Astrocyte (in vitro differentiated cells and primary cell): ENCODE measurements at regions not wholly inside any gene's neighbourhood (a gene's known extent, or its start where the extent isn't known, plus 50 kb on each side); places are given as distances from the start of the nearest gene placed in this dataset.

Source experiments
- DNase-seq: peaks from one replicate; pipeline ENCODE4 v3.0.0-alpha.2; 2010; ENCODE audit warnings: low read depth
- FAIRE-seq: peaks from 2 replicates; lab custom pipeline; 2011; peaks lifted over from hg19 to GRCh38; lab: Jason Lieb, UNC
- H2AFZ ChIP-seq: 2 replicates; pipeline ENCODE4 v1.6.0; 2012; ENCODE audit warnings: low read depth, low read length, inconsistent platforms
- H3K27ac ChIP-seq: 2 replicates; pipeline ENCODE4 v1.5.1; 2011; ENCODE audit warnings: low read depth, low read length, inconsistent platforms
- H3K27me3 ChIP-seq: 2 replicates; pipeline ENCODE4 v1.6.0; 2011; ENCODE audit warnings: low read length, inconsistent platforms; ENCODE audit not compliant: insufficient read depth
- H3K36me3 ChIP-seq: 2 replicates; pipeline ENCODE4 v1.5.1; 2011; ENCODE audit warnings: low read length, inconsistent platforms; ENCODE audit not compliant: insufficient read depth
- H3K4me1 ChIP-seq: 2 replicates; pipeline ENCODE4 v1.5.1; 2011; ENCODE audit warnings: low read length, inconsistent platforms; ENCODE audit not compliant: insufficient read depth
- H3K4me2 ChIP-seq: 2 replicates; pipeline ENCODE4 v1.6.0; 2012; ENCODE audit warnings: low read length, inconsistent platforms
- H3K4me3 ChIP-seq: 2 replicates; pipeline ENCODE4 v1.5.1; 2011; ENCODE audit warnings: low read depth, mild to moderate bottlenecking, low read length, inconsistent platforms; ENCODE audit not compliant: insufficient read depth
- H3K79me2 ChIP-seq: 2 replicates; pipeline ENCODE4 v1.6.0; 2012; ENCODE audit warnings: mild to moderate bottlenecking, low read length, inconsistent platforms; ENCODE audit not compliant: insufficient read depth
- H3K9ac ChIP-seq: 2 replicates; pipeline ENCODE4 v1.6.0; 2012; ENCODE audit warnings: mild to moderate bottlenecking, low read length, inconsistent platforms
- H3K9me3 ChIP-seq: 2 replicates; pipeline ENCODE4 v1.5.1; 2012; ENCODE audit warnings: low read depth, mild to moderate bottlenecking, low read length, inconsistent platforms; ENCODE audit not compliant: insufficient read depth
- H4K20me1 ChIP-seq: 2 replicates; pipeline ENCODE4 v1.6.0; 2012; ENCODE audit warnings: low read length, inconsistent platforms; ENCODE audit not compliant: insufficient read depth
- H3K27ac Mint-ChIP-seq: one replicate; pipeline ENCODE4 v1.8.0; 2021; ENCODE audit warnings: mild to moderate bottlenecking, mixed read lengths; ENCODE audit not compliant: unreplicated experiment
- H3K27me3 Mint-ChIP-seq: one replicate; pipeline ENCODE4 v1.8.0; 2021; ENCODE audit warnings: low read depth, mixed read lengths; ENCODE audit not compliant: unreplicated experiment
- H3K36me3 Mint-ChIP-seq: one replicate; pipeline ENCODE4 v1.8.0; 2021; ENCODE audit warnings: low read depth, mixed read lengths; ENCODE audit not compliant: unreplicated experiment
- H3K4me1 Mint-ChIP-seq: one replicate; pipeline ENCODE4 v1.8.0; 2021; ENCODE audit warnings: low read depth, mixed read lengths; ENCODE audit not compliant: unreplicated experiment
- H3K4me3 Mint-ChIP-seq: one replicate; pipeline ENCODE4 v1.8.0; 2021; ENCODE audit warnings: mild to moderate bottlenecking, moderate library complexity, mixed read lengths; ENCODE audit not compliant: unreplicated experiment
- H3K9me3 Mint-ChIP-seq: one replicate; pipeline ENCODE4 v1.8.0; 2021; ENCODE audit warnings: mild to moderate bottlenecking, mixed read lengths; ENCODE audit not compliant: unreplicated experiment
- EZH2 ChIP-seq: IDR thresholded peaks from 2 replicates; pipeline ENCODE4 v1.6.1; 2012; ENCODE audit warnings: mild to moderate bottlenecking, low read length, inconsistent platforms; ENCODE audit not compliant: insufficient read depth
- TF ChIP-seq, protein P1 (sequence below): IDR thresholded peaks from 2 replicates; pipeline ENCODE4 v1.5.1; 2011; ENCODE audit warnings: low read depth, mild to moderate bottlenecking, inconsistent platforms, low read length, moderate library complexity; ENCODE audit not compliant: insufficient read depth

DNA sequence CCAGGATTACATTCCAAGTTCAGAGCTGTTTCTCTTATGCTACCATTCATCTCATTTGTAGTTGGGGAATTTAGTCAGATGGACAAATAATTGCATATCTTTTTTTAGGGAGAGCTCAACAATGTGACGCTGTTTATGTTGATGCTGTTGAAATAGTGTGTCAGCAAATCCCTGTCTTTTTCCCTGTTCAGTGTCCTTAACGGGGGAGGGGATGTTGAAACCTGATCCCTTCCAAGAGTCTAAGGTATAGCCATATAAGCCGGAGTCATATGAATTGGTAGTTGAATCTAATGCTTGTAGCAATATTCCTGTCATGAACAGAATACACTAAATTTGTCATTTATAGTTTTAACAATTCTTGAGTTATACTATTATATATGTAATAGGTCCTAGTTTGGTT is 293.5 kb upstream of the FAT1 start:
- no peak for TF ChIP-seq EZH2
- TF ChIP-seq, protein P1, sequence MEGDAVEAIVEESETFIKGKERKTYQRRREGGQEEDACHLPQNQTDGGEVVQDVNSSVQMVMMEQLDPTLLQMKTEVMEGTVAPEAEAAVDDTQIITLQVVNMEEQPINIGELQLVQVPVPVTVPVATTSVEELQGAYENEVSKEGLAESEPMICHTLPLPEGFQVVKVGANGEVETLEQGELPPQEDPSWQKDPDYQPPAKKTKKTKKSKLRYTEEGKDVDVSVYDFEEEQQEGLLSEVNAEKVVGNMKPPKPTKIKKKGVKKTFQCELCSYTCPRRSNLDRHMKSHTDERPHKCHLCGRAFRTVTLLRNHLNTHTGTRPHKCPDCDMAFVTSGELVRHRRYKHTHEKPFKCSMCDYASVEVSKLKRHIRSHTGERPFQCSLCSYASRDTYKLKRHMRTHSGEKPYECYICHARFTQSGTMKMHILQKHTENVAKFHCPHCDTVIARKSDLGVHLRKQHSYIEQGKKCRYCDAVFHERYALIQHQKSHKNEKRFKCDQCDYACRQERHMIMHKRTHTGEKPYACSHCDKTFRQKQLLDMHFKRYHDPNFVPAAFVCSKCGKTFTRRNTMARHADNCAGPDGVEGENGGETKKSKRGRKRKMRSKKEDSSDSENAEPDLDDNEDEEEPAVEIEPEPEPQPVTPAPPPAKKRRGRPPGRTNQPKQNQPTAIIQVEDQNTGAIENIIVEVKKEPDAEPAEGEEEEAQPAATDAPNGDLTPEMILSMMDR: no peak
- H3K27ac Mint-ChIP-seq: no peak overlapping the region
- no peaks in the 10 kb centered on the region for H3K4me1 Mint-ChIP-seq

DNA sequence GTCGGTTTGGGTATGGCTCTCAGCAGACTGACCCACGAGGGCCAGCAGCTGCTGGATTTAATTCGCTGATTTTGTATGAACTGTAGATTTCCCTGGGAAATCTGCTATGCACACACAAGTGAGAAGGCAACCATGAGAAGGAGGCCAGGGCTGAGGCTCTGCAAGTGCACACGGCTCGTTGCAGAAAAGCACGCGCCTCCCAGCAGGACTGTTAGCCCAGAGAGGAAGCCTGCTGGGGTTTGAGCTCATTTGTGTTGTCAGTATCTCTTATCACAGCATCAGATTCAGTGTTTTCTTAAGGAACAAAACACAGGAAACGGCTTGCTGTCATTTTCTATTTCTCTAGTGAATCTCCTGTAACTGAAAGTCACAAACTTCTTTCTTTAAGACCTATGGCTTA is 296.2 kb upstream of the FAT1 start:
- Histone ChIP-seq H3K27me3 (no peaks in the 10 kb centered on the region), H3K27ac (no peak overlapping the region), H4K20me1 (no peaks in the 10 kb centered on the region), H3K79me2 (no peaks in the 10 kb centered on the region), H3K9me3 (no peaks in the 10 kb centered on the region), H3K4me2 (no peak overlapping the region), H3K4me3 (no peak overlapping the region), H3K4me1 (no peaks in the 10 kb centered on the region), H2AFZ (no peak overlapping the region), H3K36me3 (no peaks in the 10 kb centered on the region), H3K9ac (no peak overlapping the region)
- DNase-seq: no peak
- H3K36me3 Mint-ChIP-seq: no peaks in the 10 kb centered on the region
- no peaks in the 10 kb centered on the region for H3K9me3 Mint-ChIP-seq
- TF ChIP-seq EZH2: no peak
- TF ChIP-seq, protein P1: no peak
- H3K27ac Mint-ChIP-seq: no peak overlapping the region
- no peaks in the 10 kb centered on the region for H3K4me1 Mint-ChIP-seq
- H3K27me3 Mint-ChIP-seq: peaks cover 2% of the 10 kb centered on the region
- H3K4me3 Mint-ChIP-seq: no peak overlapping the region
- FAIRE-seq: no peak

More for the DNA sequence above, 293.5 kb upstream of the FAT1 start:
- Mint-ChIP-seq H3K9me3 (no peaks in the 10 kb centered on the region), H3K4me3 (no peak overlapping the region), H3K36me3 (no peaks in the 10 kb centered on the region), H3K27me3 (peaks cover 5% of the 10 kb centered on the region)
- H3K4me1 ChIP-seq: no peaks in the 10 kb centered on the region
- no peaks in the 10 kb centered on the region for H4K20me1 ChIP-seq
- no peak overlapping the region for H2AFZ ChIP-seq
- DNase-seq (no peak), FAIRE-seq (no peak)
- H3K36me3 ChIP-seq: no peaks in the 10 kb centered on the region
- no peak overlapping the region for H3K27ac ChIP-seq
- H3K9ac ChIP-seq: no peak overlapping the region
- H3K9me3 ChIP-seq: no peaks in the 10 kb centered on the region
- no peaks in the 10 kb centered on the region for H3K79me2 ChIP-seq
- no peak overlapping the region for H3K4me2 ChIP-seq
- H3K27me3 ChIP-seq: no peaks in the 10 kb centered on the region
- H3K4me3 ChIP-seq: no peak overlapping the region

DNA sequence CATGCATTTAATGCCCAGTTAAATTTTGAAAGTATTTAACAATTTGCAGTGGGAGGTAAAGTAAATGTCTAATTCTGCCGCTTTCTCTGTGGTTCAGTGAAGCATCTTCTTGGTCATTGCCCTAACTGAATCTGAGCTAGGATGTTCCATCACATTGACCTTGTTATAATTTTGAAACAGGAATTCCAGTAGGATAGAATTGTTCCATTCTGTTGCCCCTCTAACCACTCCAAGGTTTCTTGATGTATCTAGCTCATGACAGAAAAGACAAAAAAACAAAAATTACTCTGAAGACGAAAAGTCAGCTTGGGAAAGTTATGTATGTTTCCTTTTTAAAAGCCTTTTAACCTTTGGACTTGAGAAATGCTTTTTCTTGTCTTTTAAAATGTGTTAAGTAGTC is 297.0 kb upstream of the FAT1 start:
- H3K27ac ChIP-seq: no peak overlapping the region
- H3K4me1 Mint-ChIP-seq: no peaks in the 10 kb centered on the region
- TF ChIP-seq EZH2: no peak
- TF ChIP-seq, protein P1: no peak
- H3K9ac ChIP-seq: no peak overlapping the region
- no peaks in the 10 kb centered on the region for H4K20me1 ChIP-seq
- no peaks in the 10 kb centered on the region for H3K9me3 ChIP-seq
- no peaks in the 10 kb centered on the region for H3K4me1 ChIP-seq
- H3K4me3 Mint-ChIP-seq: no peak overlapping the region
- peaks cover under 1% of the 10 kb centered on the region for H3K9me3 Mint-ChIP-seq
- DNase-seq (no peak), FAIRE-seq (no peak)
- H3K27me3 ChIP-seq: no peaks in the 10 kb centered on the region
- no peaks in the 10 kb centered on the region for H3K79me2 ChIP-seq
- H3K36me3 ChIP-seq: no peaks in the 10 kb centered on the region
- no peak overlapping the region for H2AFZ ChIP-seq
- no peaks in the 10 kb centered on the region for H3K36me3 Mint-ChIP-seq
- H3K27ac Mint-ChIP-seq: no peak overlapping the region
- H3K4me2 ChIP-seq: no peak overlapping the region
- H3K27me3 Mint-ChIP-seq: peaks cover 2% of the 10 kb centered on the region
- no peak overlapping the region for H3K4me3 ChIP-seq
